ENCODE measurements at regions not wholly inside any gene's neighbourhood (a gene's known extent, or its start where the extent isn't known, plus 50 kb on each side); places are given as distances from the start of the nearest gene placed in this dataset.
"Not testable (repeated sequence)": the region's sequence is repeated elsewhere in the genome, so short reads cannot be mapped to it uniquely, and the experiment has no call there.

DNA sequence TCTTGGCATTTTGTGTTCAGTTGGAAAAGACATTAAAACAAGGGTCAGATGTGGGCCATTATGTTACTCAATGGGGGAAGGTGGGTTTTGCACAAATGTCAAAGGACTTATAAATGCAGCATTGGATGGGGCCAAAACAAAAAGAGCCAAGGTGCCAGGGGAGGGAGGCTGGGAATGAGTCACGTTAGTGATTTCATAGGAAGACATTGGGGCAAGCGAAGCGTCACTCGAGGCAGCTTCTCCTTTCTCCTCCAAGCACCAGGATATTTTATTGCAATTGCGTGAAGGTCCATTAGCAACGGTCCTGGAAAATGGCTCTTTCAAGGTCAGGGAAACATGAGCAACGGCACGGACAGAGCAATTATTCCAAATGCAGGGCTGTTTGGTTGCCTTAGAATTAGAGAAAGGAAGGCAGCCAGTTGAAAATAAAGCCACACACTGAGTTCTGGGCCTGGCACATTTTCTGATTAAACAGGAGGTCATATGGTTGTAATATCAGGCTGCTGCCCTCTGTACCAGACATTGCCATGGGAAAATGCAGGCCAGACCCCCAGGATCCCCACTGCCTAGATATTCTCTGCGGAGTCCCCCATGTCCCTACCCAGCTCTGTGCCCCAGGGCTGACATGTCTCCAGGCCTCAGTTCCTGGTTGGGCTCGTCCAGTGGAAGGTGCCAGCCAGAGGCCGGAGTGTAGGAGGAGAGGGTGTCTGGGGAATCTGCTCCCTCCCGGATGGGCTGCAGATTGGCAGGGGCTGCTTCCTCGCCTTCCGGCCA lies 63.3 kb upstream of the NANOS1 start:
- Histone ChIP-seq H3K27me3 (ENCODE audit: control insufficient read depth, insufficient read depth, low read length) (no peaks in the 10 kb centered on the region), H3K4me1 (ENCODE audit: control insufficient read depth, low read depth, low read length) (no peaks in the 10 kb centered on the region), H3K36me3 (ENCODE audit: control insufficient read depth, low read depth, low read length) (no peaks in the 10 kb centered on the region), H3K9ac (ENCODE audit: low read length) (no peak overlapping the region), H3K4me3 (ENCODE audit: low read length) (no peak overlapping the region), H3K27ac (ENCODE audit: low read length) (no peak overlapping the region), H3K9me3 (ENCODE audit: control insufficient read depth, low read depth, low read length) (no peaks in the 10 kb centered on the region)

DNA sequence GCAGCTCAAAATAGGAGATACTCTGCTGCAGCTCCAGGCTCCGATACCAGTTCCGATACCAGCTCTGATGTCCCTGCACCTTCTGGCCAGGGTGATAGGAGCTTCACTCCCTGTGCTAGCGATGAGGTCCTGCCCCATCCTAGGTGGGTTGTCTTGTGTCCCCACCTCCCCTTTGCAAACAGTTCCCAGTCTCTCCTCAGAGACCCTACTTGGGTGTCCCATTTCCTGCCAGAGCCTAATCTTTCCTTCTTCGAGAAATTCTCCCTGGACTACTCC lies 62.7 kb upstream of the NANOS1 start:
- H3K27me3 ChIP-seq (ENCODE audit: control insufficient read depth, insufficient read depth, low read length): no peaks in the 10 kb centered on the region
- H3K36me3 ChIP-seq (ENCODE audit: control insufficient read depth, low read depth, low read length): no peaks in the 10 kb centered on the region
- no peak overlapping the region for H3K9ac ChIP-seq (ENCODE audit: low read length)
- H3K9me3 ChIP-seq (ENCODE audit: control insufficient read depth, low read depth, low read length): no peaks in the 10 kb centered on the region
- no peak overlapping the region for H3K4me3 ChIP-seq (ENCODE audit: low read length)
- no peaks in the 10 kb centered on the region for H3K4me1 ChIP-seq (ENCODE audit: control insufficient read depth, low read depth, low read length)
- H3K27ac ChIP-seq (ENCODE audit: low read length): no peak overlapping the region

GRCh38 chr10:118967160-118967559 lies 62.4 kb upstream of the NANOS1 start:
- no peak overlapping the region for H3K9ac ChIP-seq (ENCODE audit: low read length)
- no peaks in the 10 kb centered on the region for H3K9me3 ChIP-seq (ENCODE audit: control insufficient read depth, low read depth, low read length)
- no peak overlapping the region for H3K27ac ChIP-seq (ENCODE audit: low read length)
- no peaks in the 10 kb centered on the region for H3K36me3 ChIP-seq (ENCODE audit: control insufficient read depth, low read depth, low read length)
- no peak overlapping the region for H3K4me3 ChIP-seq (ENCODE audit: low read length)
- H3K4me1 ChIP-seq (ENCODE audit: control insufficient read depth, low read depth, low read length): no peaks in the 10 kb centered on the region
- H3K27me3 ChIP-seq (ENCODE audit: control insufficient read depth, insufficient read depth, low read length): no peaks in the 10 kb centered on the region

- Histone ChIP-seq H3K27ac (ENCODE audit: low read length) (no peak overlapping the region), H3K4me1 (ENCODE audit: control insufficient read depth, low read depth, low read length) (no peaks in the 10 kb centered on the region), H3K36me3 (ENCODE audit: control insufficient read depth, low read depth, low read length) (no peaks in the 10 kb centered on the region), H3K4me3 (ENCODE audit: low read length) (no peak overlapping the region), H3K27me3 (ENCODE audit: control insufficient read depth, insufficient read depth, low read length) (no peaks in the 10 kb centered on the region), H3K9ac (ENCODE audit: low read length) (no peak overlapping the region), H3K9me3 (ENCODE audit: control insufficient read depth, low read depth, low read length) (no peaks in the 10 kb centered on the region)
Measured at GRCh38 chr10:118968060-118968459, 61.5 kb upstream of the NANOS1 start.

DNA sequence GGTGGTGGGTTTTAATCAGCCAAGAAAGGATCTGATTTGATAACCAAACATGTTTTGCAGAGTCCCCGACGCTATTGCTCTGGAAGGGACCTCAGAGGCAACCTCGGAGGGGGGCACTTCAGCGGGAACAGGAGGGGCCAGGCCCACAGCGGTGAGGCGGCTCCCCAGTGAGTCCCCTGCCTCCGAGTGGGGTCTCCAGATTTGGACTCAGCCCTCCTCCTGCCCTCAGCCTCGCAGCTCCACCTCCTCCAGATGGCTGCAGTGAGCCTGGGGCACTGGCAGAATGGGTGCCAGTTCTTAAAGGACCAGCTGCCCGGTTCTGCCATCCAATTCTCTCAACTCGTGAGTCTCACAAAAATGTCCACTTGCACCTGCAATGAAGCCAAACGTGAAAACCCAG lies 61.0 kb upstream of the NANOS1 start:
- no peaks in the 10 kb centered on the region for H3K4me1 ChIP-seq (ENCODE audit: control insufficient read depth, low read depth, low read length)
- H3K36me3 ChIP-seq (ENCODE audit: control insufficient read depth, low read depth, low read length): no peaks in the 10 kb centered on the region
- H3K4me3 ChIP-seq (ENCODE audit: low read length): no peak overlapping the region
- no peak overlapping the region for H3K27ac ChIP-seq (ENCODE audit: low read length)
- H3K9ac ChIP-seq (ENCODE audit: low read length): no peak overlapping the region
- no peaks in the 10 kb centered on the region for H3K9me3 ChIP-seq (ENCODE audit: control insufficient read depth, low read depth, low read length)
- H3K27me3 ChIP-seq (ENCODE audit: control insufficient read depth, insufficient read depth, low read length): no peaks in the 10 kb centered on the region

DNA sequence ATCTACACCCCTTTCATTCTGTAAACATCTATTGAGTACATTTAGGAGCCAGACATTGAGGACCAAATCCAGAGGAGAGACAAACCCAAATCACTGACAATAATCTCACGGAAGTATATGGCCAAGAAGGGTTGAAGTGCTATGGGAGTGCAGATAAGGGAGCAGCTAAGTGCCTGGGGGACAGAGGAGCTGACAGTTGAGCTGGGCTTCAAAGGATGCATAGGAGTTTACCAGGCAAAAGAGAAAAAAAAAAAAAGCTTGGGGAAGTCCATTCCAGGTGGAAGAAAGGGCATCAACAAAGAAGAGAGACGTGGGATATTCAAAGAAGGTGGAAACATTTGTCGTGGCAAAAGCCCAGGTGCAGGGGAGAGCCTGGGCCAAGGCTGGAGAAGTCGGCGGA lies 60.5 kb upstream of the NANOS1 start:
- Histone ChIP-seq H3K9ac (ENCODE audit: low read length) (no peak overlapping the region), H3K27me3 (ENCODE audit: control insufficient read depth, insufficient read depth, low read length) (no peaks in the 10 kb centered on the region), H3K27ac (ENCODE audit: low read length) (no peak overlapping the region), H3K4me1 (ENCODE audit: control insufficient read depth, low read depth, low read length) (no peaks in the 10 kb centered on the region), H3K9me3 (ENCODE audit: control insufficient read depth, low read depth, low read length) (no peaks in the 10 kb centered on the region), H3K4me3 (ENCODE audit: low read length) (no peak overlapping the region), H3K36me3 (ENCODE audit: control insufficient read depth, low read depth, low read length) (no peaks in the 10 kb centered on the region)

DNA sequence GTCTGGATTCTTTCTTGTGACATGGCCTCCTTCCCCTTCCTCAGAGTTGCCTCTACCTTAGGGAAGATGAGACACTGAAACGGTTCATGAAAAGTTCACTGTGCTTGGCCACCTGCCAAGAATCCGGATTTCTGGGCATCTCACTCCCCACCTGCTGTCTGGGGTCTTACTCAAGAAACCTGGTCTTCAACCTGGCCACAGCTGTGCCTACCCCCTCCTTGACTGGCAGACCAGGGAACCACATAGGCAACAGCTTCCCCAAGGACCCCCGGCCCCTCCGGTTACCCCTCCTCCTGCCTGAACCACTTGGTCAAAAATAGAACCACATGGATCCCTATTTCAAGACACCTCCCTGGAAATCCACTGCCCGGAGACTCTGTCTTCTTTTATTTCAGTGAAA lies 58.7 kb upstream of the NANOS1 start:
- Histone ChIP-seq H3K4me1 (ENCODE audit: control insufficient read depth, low read depth, low read length) (no peaks in the 10 kb centered on the region), H3K4me3 (ENCODE audit: low read length) (no peak overlapping the region), H3K27me3 (ENCODE audit: control insufficient read depth, insufficient read depth, low read length) (no peaks in the 10 kb centered on the region), H3K36me3 (ENCODE audit: control insufficient read depth, low read depth, low read length) (no peaks in the 10 kb centered on the region), H3K9me3 (ENCODE audit: control insufficient read depth, low read depth, low read length) (no peaks in the 10 kb centered on the region), H3K9ac (ENCODE audit: low read length) (no peak overlapping the region), H3K27ac (ENCODE audit: low read length) (no peak overlapping the region)

DNA sequence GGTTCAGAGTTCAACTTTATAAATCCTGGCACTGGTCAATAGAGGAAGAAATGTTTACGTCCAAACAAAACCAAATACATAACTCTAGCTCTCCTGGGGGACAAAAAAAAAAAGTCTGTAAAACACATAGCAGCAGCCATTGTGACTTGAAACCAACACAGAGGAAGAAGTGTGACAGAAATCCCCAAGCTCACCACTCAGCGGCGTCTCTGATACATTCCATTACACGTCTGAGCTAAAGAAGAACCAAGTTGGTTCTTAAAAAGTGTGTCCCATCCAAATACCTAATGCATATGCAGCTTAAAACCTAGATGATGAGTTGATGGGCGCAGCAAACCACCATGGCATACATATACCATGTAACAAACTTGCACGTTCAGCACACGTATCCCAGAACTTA lies 58.3 kb upstream of the NANOS1 start:
- Histone ChIP-seq H3K27ac (ENCODE audit: low read length) (no peak overlapping the region), H3K9ac (ENCODE audit: low read length) (no peak overlapping the region)

GRCh38 chr10:118971876-118972275 lies 57.6 kb upstream of the NANOS1 start:
- H3K27me3 ChIP-seq (ENCODE audit: control insufficient read depth, insufficient read depth, low read length): no peaks in the 10 kb centered on the region
- no peak overlapping the region for H3K27ac ChIP-seq (ENCODE audit: low read length)
- H3K36me3 ChIP-seq (ENCODE audit: control insufficient read depth, low read depth, low read length): no peaks in the 10 kb centered on the region
- H3K4me3 ChIP-seq (ENCODE audit: low read length): no peak overlapping the region
- no peaks in the 10 kb centered on the region for H3K9me3 ChIP-seq (ENCODE audit: control insufficient read depth, low read depth, low read length)
- H3K4me1 ChIP-seq (ENCODE audit: control insufficient read depth, low read depth, low read length): no peaks in the 10 kb centered on the region
- no peak overlapping the region for H3K9ac ChIP-seq (ENCODE audit: low read length)

More for the DNA sequence above, 58.3 kb upstream of the NANOS1 start:
- no peaks in the 10 kb centered on the region for H3K36me3 ChIP-seq (ENCODE audit: control insufficient read depth, low read depth, low read length)
- H3K27me3 ChIP-seq (ENCODE audit: control insufficient read depth, insufficient read depth, low read length): no peaks in the 10 kb centered on the region
- H3K4me1 ChIP-seq (ENCODE audit: control insufficient read depth, low read depth, low read length): no peaks in the 10 kb centered on the region
- no peaks in the 10 kb centered on the region for H3K9me3 ChIP-seq (ENCODE audit: control insufficient read depth, low read depth, low read length)
- no peak overlapping the region for H3K4me3 ChIP-seq (ENCODE audit: low read length)

GRCh38 chr10:118973744-118974143 lies 55.8 kb upstream of the NANOS1 start:
- Histone ChIP-seq H3K27ac (ENCODE audit: low read length) (no peak overlapping the region), H3K9me3 (ENCODE audit: control insufficient read depth, low read depth, low read length) (no peaks in the 10 kb centered on the region), H3K4me3 (ENCODE audit: low read length) (no peak overlapping the region), H3K36me3 (ENCODE audit: control insufficient read depth, low read depth, low read length) (no peaks in the 10 kb centered on the region), H3K27me3 (ENCODE audit: control insufficient read depth, insufficient read depth, low read length) (no peaks in the 10 kb centered on the region), H3K4me1 (ENCODE audit: control insufficient read depth, low read depth, low read length) (no peaks in the 10 kb centered on the region), H3K9ac (ENCODE audit: low read length) (no peak overlapping the region)

- no peaks in the 10 kb centered on the region for H3K27me3 ChIP-seq (ENCODE audit: control insufficient read depth, insufficient read depth, low read length)
- H3K9ac ChIP-seq (ENCODE audit: low read length): no peak overlapping the region
- no peaks in the 10 kb centered on the region for H3K9me3 ChIP-seq (ENCODE audit: control insufficient read depth, low read depth, low read length)
- no peaks in the 10 kb centered on the region for H3K4me1 ChIP-seq (ENCODE audit: control insufficient read depth, low read depth, low read length)
- H3K4me3 ChIP-seq (ENCODE audit: low read length): no peak overlapping the region
- H3K27ac ChIP-seq (ENCODE audit: low read length): no peak overlapping the region
- no peaks in the 10 kb centered on the region for H3K36me3 ChIP-seq (ENCODE audit: control insufficient read depth, low read depth, low read length)
Measured at GRCh38 chr10:118974951-118975350, 54.6 kb upstream of the NANOS1 start.

GRCh38 chr10:118976219-118976618 lies 53.3 kb upstream of the NANOS1 start:
- H3K27me3 ChIP-seq (ENCODE audit: control insufficient read depth, insufficient read depth, low read length); H3K4me3 ChIP-seq (ENCODE audit: low read length); H3K9ac ChIP-seq (ENCODE audit: low read length); H3K9me3 ChIP-seq (ENCODE audit: control insufficient read depth, low read depth, low read length); H3K27ac ChIP-seq (ENCODE audit: low read length); H3K4me1 ChIP-seq (ENCODE audit: control insufficient read depth, low read depth, low read length); H3K36me3 ChIP-seq (ENCODE audit: control insufficient read depth, low read depth, low read length): not testable (repeated sequence)
